Stimulated activated CD8-positive, alpha-beta memory T cell treated with anti-CD3 and anti-CD28 coated beads, Interleukin-2, amount 100 ng/mL, for 1 hour (primary cell): ENCODE measurements at regions not wholly inside any gene's neighbourhood (a gene's known extent, or its start where the extent isn't known, plus 50 kb on each side); places are given as distances from the start of the nearest gene placed in this dataset.
"Not testable (repeated sequence)": the region's sequence is repeated elsewhere in the genome, so short reads cannot be mapped to it uniquely, and the experiment has no call there.

Experiments used
- DNase-seq, 2 donors: peaks; one replicate each; pipeline ENCODE4 v3.0.0-alpha.2; 2020; ENCODE audit warnings: low read depth in 2 of 2

DNA sequence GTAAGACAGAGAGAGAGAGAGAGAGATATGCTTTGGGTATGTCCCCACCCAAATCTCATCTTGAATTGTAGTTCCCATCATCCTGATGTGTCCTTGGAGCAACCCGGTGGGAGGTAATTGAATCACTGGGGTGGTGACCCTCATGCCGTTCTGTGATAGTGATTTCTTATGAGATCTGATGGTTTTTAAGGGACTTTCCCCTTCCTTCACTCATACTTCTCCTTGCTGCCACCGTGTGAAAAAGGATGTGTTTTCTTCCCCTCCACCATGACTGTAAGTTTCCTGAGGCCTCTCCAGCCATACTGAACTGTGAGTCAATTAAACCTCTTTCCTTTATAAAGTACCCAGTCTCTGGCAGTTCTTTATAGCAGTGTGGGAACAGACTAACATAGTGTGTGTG lies 60.3 kb downstream of the EOMES start:
- DNase-seq: no peak

DNA sequence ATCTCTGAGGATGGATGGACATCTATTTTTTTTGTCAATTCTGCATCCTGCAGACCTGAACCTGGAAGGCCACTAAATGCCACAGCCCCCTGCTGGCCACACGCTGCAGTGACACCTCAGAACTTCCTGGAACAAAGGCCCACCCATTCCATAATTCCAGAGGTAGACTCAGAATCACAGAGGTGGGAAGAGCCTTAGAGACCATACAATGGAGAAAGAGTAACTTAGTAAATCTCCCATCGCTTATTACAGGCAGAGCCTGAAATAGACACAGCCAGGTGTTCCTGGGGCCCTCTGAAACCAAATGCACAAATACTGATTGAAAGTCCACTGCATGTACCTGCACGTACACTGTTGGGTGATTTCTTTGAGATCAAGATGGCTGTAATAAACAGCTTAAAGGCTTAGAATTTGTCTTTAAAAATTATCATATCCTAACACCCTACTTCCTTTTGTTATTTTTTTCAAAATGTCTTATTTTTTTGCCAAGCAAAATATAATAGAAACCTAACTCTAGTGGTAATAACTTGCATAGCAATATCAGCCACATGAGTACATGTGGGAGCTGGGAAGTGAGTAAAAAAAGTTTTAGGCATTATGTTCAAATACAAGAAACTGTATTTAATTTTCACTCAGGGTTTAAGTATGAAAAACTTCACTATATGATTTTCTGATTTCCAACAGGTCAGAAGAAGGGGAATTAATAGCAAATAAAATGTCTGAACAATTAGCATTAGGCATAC lies 62.7 kb downstream of the EOMES start:
- DNase-seq: peak; percentile 13 to 21

DNA sequence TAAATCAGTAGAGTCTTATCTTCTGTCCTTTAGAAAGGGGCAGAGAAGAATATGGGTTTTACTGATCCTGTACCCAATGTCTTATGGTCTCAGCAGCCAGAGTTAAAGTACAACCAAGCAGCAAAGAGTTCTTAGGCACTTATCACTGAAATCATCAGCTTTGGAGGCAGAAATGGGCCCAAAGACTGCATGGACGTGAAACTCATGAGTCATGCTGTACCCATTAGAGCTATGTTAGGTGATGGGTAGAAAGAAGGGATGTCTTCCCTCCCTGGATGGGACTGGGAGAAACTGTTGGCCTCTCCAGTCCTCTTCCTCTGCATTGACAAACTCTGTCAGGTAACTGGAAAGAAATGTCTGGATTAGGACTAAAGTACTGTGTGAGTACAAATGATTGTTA lies 63.4 kb downstream of the EOMES start:
- DNase-seq: no peak

DNA sequence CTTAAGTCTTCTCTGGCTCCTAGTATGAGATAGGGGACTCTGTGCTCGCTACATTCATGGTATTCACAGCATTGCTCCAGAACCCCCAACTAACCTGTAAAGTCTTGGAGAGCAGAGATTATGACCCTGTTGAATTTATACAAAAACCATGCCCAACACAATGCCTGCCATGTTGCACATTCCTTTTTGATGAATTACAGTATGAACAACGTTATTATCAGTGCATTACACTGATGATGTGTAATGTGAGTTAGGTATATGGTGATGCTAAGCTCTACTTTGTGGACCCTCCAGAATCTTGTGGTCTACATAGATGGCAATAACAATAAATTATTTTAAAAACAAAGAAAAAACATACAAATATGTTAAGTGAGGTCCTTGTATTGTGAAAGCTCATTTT lies 64.3 kb downstream of the EOMES start:
- no peak for DNase-seq

DNA sequence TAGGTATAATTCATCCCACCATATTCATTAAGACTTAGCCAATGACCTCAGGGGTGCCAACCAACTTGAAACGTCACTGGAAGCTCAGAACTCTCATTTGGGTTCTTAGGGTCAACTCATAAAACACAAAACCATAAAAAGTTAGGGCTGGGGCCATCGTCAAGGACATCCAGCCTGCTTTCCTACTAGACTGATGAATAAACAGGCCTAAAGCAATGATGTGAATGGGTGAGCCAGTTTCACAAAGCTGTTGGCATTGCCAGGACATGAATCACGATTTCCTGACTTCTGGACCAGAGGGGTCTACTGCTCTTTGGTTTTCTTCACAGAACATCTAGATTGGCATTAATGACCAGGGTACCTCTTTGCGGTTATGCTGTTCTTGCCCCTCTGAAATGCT lies 64.7 kb downstream of the EOMES start:
- DNase-seq: no peak

DNA sequence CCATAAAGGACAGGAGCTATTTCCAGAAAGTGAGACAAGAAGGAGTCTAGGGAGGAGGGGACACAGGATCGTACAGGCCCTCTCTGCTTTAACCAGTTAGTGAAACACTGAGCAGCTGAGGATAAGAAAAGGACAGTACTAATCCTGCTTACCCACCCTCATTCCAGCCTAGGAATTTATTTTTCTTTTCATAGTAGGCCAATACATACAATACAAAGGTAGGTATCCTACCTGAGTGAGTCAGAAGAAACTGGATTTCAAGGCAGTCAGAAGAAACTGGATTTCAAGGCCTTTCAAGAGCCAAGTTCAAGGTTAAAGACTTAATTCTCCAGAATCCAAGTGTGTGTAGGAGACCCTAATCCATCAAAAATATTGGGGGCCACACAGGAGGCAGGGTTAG lies 65.3 kb downstream of the EOMES start:
- DNase-seq: no peak

DNA sequence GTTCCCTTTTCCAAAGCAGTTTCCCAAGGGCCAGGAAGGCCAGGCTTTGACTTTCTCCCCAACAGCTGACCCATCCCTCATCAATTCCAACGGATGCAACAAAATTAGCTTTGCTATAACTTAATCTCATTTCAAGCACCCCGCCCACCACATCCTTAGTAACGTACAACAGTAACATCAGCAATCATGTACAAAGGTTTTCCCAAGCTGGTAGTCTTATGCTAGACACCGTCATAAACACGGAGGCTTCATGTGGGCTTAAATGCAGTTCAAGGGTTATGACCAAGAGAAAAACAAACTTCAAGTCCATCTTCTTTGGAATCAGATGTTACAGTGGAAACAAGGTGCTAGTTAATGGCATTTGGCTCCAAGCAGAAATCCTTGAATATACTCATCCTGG lies 66.6 kb downstream of the EOMES start:
- no peak for DNase-seq

DNA sequence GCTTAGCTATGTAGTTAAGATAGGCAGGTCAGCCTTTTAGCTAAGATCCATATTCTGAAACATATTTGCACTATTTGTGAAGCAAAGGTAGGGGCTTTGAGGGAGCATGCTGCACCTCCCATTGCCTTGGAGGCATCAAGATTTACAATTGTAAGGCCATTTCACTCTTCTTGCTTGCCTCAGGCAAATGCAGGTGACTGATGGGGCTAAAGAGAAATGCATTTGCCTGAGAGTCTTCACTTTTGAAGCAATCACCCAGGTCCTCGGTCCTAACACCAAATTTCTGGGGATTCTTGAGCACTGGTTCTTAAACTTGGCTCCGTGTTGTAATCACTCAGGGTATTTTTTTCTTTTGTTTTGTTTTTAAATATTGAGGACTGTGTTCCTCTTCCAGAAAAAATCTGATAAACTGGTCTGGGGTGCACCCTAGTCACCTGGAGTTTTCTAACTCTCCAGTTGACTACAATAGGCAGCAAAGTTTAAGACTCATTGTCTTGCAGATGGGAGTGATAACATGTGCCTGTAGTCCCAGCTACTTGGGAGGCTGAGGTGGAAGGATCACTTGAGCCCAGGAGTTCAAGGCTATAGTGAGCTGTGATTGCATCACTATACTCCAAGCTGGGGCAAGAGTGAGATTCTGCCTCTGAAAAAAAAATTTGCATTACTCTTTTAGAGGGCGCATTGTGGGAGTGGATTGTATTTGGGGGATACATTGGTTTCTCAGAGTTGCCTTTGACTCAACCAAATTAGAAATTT lies 68.1 kb downstream of the EOMES start:
- DNase-seq: no peak

DNA sequence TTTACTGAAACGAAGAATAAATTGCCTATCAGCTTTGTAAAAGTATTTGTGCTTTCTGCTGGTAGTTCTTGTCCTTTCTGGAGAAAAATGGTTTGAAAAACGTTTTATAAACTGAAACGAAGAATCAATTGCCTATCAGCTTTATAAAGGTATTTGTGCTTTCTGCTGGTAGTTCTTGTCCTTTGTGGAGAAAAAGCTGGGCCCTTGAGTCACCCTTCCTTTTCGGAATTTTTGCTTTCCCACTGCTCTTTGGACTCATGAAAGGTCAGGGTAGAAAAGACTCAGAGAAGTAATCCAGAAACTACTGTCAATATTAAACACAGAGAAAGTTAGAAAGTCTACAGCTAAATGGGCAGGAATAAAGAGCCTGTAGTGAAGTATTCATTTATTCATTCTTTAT lies 72.8 kb downstream of the EOMES start:
- DNase-seq: no peak

DNA sequence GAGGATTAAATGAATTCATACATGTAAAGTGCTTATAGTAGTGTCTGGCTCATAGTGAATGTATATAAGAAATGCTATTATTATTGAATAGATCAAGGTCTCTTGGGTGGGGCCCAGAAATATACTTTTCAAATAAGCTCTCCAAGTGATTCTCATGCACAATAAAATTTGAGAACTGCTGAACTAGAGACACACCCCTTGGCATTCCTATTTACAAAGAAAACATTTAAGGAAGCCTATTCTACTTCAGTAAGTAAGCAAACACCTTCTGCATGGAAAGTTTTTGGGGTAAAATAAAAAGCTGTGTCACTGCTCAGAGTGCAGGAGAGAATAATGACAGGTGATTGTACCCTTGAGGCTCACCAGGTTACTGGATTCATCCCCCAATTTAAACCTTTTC lies 75.2 kb downstream of the EOMES start:
- DNase-seq: no peak

DNA sequence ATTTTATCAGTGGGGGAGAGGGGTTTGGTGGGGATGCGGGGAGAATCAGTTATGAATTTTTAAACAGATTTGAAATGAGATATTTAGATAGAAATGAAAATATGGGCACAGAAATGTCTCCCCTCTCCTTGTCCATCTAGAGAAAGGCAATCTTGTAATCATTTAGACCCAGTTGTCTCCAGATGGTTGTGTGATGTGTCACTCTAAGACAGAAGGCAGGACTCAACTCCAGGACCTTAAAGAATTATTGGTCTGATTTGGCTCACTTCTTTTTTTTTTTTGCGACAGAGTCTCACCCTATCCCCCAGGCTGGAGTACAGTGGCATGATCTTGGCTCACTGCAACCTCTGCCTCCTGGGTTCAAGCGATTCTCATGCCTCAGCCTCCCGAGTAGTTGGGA lies 77.2 kb downstream of the EOMES start:
- DNase-seq: no peak

DNA sequence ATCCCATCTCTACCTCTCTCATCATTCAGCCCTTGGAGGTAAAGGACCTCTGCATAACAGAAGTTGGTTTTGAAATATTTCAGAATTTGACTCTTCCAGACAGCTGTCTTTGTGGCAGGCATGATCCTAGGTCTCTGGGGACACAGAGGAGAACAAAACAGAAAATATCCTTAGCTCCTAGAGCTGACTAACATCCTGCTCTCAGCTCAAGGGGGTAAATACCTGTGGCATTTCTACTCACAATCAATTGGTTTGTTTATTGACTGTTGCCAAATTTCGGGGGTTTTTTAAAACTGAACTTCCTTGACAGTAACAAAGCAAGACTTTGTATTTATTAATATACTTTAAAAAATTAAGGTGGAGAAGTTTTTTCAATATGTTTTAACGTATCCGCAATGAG lies 78.8 kb downstream of the EOMES start:
- no peak for DNase-seq

DNA sequence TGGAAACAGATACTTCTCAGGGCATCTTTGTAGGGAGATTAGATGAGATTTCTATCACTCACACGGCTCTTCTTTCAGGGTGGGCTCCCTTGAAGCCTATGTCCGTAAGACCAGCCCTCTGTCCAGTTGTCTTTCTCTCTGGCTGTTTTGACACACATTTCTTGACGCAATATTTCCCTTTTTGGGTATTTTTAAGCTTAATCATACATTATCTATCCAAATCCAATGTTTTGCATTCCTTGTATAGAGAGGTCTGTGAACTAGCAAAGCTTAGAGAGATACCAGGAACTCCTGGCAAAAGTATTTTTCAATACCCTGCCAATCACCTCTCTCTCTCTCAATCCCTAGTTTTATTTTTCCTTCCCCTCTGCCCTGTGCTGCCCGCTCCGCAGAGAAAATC lies 79.3 kb downstream of the EOMES start:
- DNase-seq: no peak

DNA sequence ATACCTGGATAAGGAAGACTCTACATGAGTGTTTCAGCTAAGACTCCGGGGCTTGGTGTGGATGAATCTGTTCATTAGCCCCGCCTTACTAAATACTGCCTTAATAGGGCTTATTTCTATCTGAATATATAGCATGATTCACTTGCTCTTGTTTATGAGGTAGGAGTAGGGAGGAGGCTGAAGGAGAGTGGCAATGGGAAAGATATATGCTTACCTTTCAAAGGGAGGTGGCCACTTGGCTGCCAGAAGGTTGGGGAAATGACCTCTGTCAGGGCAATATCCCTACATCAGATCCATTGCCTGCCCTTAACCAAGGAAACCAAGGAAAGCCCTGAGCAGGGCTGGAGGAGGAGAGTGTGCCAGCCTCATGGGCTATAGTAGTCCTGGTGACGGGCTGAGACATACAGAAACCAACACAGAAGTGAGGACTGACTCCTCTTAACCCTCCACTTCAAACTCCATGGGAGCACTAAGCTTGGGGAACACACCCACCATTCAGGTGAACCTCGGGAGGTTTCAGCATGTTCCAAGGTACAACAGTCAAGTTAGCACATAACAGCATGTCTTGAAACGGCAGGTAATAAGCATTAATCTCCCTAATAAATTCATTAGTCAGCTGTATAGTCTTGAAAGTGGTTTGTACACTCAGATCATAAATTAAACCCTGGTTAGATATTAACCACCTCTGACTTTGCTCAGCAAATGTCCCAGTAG lies 80.1 kb downstream of the EOMES start:
- DNase-seq: no peak

DNA sequence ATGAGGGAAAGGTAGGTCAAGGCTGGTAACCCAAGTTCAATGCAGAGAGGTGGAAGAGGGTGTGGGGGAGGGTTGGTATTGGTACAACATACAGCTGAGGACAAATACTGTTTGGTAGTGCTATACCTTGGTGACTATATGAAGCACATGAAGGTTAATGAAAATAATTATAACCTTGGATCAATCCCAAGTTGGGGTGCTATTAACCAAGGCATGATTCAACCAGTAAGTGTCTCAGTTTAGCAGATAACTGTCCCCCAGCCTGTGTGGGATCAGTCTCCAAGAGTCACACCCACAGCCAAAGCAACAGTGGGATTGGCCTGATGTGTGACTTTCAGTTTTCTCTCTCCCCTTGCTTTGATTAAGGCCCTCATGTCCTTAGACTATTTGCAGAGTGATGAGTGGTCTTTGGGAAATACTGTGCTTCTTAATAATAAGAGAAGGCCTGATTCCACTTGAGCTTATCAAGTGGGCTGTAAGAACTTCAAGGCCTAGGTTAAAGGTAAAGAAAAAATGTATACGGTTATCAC lies 80.8 kb downstream of the EOMES start:
- no peak for DNase-seq

DNA sequence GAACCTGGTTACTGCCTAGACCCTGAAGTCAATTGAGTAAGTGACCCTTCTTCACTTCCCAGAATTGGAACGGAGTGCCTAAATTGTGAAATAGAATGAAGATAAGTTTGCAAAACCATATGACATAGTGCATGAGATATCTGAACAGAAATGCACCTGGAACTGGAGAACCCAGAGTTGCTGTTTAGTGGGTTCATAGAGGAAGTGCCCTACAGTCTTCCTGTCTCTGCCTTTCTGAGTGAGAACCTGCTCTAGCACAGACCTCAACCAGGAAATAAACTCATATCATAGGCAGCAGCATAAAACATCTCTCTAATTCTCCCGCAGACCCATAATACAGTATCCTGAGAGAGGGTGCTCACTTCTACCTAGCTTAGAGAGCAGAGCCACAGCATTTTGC lies 82.9 kb downstream of the EOMES start:
- no peak for DNase-seq

DNA sequence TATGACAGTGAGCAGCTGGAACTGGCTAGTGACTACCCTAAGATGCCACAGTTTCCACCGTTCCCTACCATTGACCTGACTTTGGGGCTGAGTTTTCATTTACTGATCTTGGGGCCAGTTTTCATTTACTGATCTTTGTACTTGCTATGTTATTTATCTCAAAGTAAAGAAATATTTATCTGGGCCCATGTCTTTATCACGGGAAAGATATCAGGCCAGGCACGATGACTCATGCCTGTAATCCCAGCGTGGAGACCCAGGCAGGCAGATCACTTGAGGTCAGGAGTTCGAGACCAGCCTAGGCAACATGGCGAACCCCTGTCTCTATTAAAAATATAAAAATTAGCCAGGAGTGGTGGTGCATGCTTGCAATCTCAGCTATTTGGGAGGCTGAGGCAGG lies 83.5 kb downstream of the EOMES start:
- DNase-seq: no peak

DNA sequence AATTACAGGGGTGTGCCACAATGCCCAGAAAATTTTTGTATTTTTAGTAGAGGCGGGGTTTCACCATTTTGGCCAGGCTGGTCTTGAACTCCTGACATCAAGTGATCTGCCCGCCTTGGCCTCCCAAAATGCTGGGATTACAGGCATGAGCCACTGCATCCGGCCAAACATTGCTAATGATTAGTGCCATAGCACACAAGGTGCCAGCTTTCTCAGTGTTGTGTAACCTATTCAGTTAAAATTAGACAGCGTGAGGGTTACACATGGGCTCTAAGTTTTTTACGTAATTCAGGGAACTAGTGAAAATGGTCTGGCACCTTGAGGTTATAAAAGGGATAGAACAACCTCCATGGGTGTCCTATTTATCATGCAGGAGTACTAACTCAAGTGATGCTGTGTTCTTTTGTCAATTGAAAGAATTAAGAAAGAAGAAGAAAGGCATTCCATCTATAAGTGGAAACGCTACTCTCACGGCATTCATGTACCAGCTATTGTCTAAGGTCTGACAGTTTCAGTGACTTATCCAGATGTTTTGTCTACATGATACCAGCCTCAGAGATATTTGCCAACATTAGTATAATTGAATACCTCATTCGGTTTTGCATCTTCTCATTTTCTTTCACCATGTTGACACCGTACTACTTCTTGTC lies 84.7 kb downstream of the EOMES start:
- no peak for DNase-seq

DNA sequence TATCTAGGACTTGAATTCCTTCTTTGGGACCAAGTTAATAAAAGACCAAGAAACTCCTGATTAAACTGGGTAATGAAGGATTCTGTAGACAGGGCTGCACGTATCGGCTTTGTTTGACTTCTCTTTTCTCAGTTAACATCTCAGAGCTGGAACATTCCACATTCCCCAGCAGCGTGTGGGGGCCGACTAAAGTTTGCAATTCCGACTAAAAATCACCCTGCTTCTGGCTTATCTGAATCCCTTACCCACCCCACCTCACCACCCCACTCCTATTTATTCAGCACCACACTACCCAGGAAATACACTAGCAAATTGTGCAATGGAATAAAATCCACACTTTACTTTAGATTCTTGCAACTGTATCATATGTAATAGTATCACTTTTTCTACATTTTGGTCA lies 87.1 kb downstream of the EOMES start:
- not testable (repeated sequence) for DNase-seq

DNA sequence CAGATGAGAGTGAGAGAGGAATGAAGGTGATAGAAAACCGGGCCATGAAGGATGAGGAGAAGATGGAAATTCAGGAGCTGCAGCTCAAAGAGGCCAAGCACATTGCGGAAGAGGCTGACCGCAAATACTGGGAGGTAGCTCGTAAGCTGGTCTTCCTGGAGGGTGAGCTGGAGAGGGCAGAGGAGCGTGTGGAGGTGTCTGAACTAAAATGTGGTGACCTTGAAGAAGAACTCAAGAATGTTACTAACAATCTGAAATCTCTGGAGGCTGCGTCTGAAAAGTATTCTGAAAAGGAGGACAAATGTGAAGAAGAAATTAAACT lies 88.9 kb downstream of the EOMES start:
- no peak for DNase-seq

DNA sequence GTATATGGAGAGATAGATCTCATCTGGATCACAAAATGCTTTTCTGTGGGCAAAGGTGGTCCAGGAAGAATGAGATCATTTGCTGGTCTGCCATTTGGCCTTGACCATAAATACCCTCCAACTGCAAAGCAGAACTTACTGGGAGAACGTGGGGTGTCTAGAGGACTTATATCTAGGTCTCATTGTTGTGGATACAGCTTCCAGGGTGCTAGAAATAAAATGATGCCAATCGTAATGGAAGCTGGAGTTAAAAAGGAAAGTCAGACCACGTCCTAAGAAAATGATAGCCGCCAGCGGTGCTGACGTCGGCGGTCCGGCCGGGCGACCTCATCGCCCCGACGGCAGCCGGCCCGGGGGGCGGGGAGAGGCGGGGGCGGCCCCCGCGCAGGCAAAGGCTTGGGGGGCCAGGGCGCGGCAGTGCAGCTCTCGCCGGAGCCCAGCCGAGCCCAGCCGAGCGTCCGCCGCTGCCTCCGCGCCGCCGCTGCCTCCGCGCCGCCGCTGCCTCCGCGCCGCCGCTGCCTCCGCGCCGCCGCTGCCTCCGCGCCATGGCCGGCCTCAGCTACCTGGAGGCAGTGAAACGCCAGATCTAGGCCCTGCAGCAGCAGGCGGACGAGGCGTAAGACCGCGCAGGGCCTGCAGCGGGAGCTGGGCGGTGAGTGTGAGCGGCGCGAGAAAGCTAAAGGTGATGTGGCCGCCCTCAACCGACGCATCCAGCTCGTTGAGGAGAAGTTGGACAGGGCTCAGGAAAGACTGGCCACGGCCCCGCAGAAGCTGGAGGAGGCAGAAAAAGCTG lies 89.5 kb downstream of the EOMES start:
- peak; percentile 16 to 29 for DNase-seq

DNA sequence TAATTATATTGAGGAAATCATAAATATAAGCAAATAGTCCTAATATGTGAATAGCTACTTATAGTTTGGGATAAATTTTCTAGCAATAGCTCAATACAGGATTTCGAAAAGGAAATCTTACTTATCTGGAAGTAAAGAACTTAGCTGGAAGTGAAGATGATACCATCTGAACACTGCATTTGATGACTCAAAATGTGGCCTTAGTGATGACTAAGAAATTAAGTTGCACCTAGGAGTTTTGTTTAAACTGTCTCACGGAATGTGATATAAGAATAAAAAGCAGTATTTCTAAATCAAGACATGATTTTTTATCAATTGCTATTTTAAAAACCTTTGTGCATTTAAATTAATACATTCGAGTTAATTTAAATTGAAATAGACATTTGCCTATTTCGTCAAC lies 91.2 kb downstream of the EOMES start:
- no peak for DNase-seq
